ENCODE measurements at regions not wholly inside any gene's neighbourhood (a gene's known extent, or its start where the extent isn't known, plus 50 kb on each side); places are given as distances from the start of the nearest gene placed in this dataset.

DNA sequence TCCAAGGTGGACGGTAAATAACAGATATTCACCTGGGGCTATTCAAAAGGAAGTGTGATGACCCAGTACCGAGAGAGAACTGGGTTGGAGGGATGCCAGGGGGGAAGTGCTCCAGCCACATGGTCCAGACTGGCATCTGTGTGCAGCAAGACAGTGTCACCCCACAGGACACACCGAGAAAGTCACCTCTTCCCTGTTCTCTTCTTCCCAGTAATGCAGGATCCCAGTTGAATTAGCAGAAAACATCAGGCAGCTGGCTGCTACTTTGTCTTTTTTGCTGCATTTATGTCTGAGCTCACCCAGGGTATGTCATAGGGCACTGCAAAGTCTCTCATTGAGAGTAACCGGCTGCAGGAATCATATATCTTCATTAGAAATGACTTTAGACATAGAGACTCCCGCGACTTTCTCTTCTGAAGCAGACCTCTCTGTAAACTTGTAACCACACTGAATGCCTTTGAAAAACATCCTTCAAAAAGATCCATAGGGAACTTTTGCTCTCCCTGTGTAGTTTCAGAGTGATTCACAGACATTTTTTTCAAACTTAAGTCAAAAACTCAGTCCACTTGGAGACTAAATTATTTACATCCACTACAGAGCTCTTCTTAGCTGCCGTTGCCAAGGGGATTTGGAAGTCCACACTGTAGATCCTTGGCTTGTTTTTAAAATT lies 609.0 kb upstream of the DPP6 start:
- DNase-seq (peak in 2 of 3 donors; percentile 2 to 3), ATAC-seq (ENCODE audit: insufficient read depth, low FRiP score) (no peak)
- Histone ChIP-seq H3K27ac (ENCODE audit: low read depth in 1 of 2, low read length in 1 of 2) (no peak overlapping the region), H3K9me3 (ENCODE audit: control insufficient read depth in 4 of 4, insufficient read depth in 3 of 4, low read length in 3 of 4) (peaks cover 0 to 2% (median 0%) of the 10 kb centered on the region in 4 donors), H3K4me3 (no peak overlapping the region), H3K27me3 (ENCODE audit: control insufficient read depth in 3 of 3, insufficient read depth in 3 of 3, low read length in 2 of 3) (no peaks in the 10 kb centered on the region), H3K9ac (ENCODE audit: insufficient read depth in 1 of 2, low read length in 2 of 2) (no peak overlapping the region), H3K36me3 (ENCODE audit: control insufficient read depth in 4 of 4, insufficient read depth in 4 of 4, low read length in 4 of 4) (no peaks in the 10 kb centered on the region), H3K4me1 (ENCODE audit: control insufficient read depth in 5 of 5, insufficient read depth in 5 of 5, low read length in 5 of 5) (no peaks in the 10 kb centered on the region)
- TF ChIP-seq CTCF (IDR thresholded peaks at IDR 0.05; ENCODE audit: control extremely low read depth, extremely low read depth) = no peak
- 49 to 59% methylated on average over 7 of the region's 7 CpGs for WGBS, 2 donors

- Histone ChIP-seq H3K27me3 (ENCODE audit: control insufficient read depth in 3 of 3, insufficient read depth in 3 of 3, low read length in 2 of 3) (no peaks in the 10 kb centered on the region), H3K4me3 (no peak overlapping the region), H3K4me1 (ENCODE audit: control insufficient read depth in 5 of 5, insufficient read depth in 5 of 5, low read length in 5 of 5) (no peaks in the 10 kb centered on the region), H3K36me3 (ENCODE audit: control insufficient read depth in 4 of 4, insufficient read depth in 4 of 4, low read length in 4 of 4) (no peaks in the 10 kb centered on the region), H3K9me3 (ENCODE audit: control insufficient read depth in 4 of 4, insufficient read depth in 3 of 4, low read length in 3 of 4) (peaks cover 0 to 2% (median 0%) of the 10 kb centered on the region in 4 donors), H3K27ac (ENCODE audit: low read depth in 1 of 2, low read length in 1 of 2) (no peak overlapping the region), H3K9ac (ENCODE audit: insufficient read depth in 1 of 2, low read length in 2 of 2) (no peak overlapping the region)
- WGBS, 2 donors = 75 to 86% methylated on average over 8 of the region's 8 CpGs
- no peak for TF ChIP-seq CTCF (IDR thresholded peaks at IDR 0.05; ENCODE audit: control extremely low read depth, extremely low read depth)
- no peak for DNase-seq
- no peak for ATAC-seq (ENCODE audit: insufficient read depth, low FRiP score)
Observed at GRCh38 chr7:153444641-153445040, 607.6 kb upstream of the DPP6 start.

GRCh38 chr7:153445641-153446040 lies 606.6 kb upstream of the DPP6 start:
- DNase-seq (no peak), ATAC-seq (ENCODE audit: insufficient read depth, low FRiP score) (no peak)
- Histone ChIP-seq H3K27ac (ENCODE audit: low read depth in 1 of 2, low read length in 1 of 2) (no peak overlapping the region), H3K36me3 (ENCODE audit: control insufficient read depth in 4 of 4, insufficient read depth in 4 of 4, low read length in 4 of 4) (no peaks in the 10 kb centered on the region), H3K4me3 (no peak overlapping the region), H3K9me3 (ENCODE audit: control insufficient read depth in 4 of 4, insufficient read depth in 3 of 4, low read length in 3 of 4) (peaks cover 0 to 2% (median 0%) of the 10 kb centered on the region in 4 donors), H3K4me1 (ENCODE audit: control insufficient read depth in 5 of 5, insufficient read depth in 5 of 5, low read length in 5 of 5) (no peaks in the 10 kb centered on the region), H3K27me3 (ENCODE audit: control insufficient read depth in 3 of 3, insufficient read depth in 3 of 3, low read length in 2 of 3) (no peaks in the 10 kb centered on the region), H3K9ac (ENCODE audit: insufficient read depth in 1 of 2, low read length in 2 of 2) (no peak overlapping the region)
- WGBS, 2 donors = 82 to 89% methylated on average over 5 of the region's 5 CpGs
- no peak for TF ChIP-seq CTCF (IDR thresholded peaks at IDR 0.05; ENCODE audit: control extremely low read depth, extremely low read depth)

- Histone ChIP-seq H3K36me3 (ENCODE audit: control insufficient read depth in 4 of 4, insufficient read depth in 4 of 4, low read length in 4 of 4) (no peaks in the 10 kb centered on the region), H3K27me3 (ENCODE audit: control insufficient read depth in 3 of 3, insufficient read depth in 3 of 3, low read length in 2 of 3) (no peaks in the 10 kb centered on the region), H3K9ac (ENCODE audit: insufficient read depth in 1 of 2, low read length in 2 of 2) (no peak overlapping the region), H3K27ac (ENCODE audit: low read depth in 1 of 2, low read length in 1 of 2) (no peak overlapping the region), H3K9me3 (ENCODE audit: control insufficient read depth in 4 of 4, insufficient read depth in 3 of 4, low read length in 3 of 4) (peaks cover 0 to 2% (median 0%) of the 10 kb centered on the region in 4 donors), H3K4me3 (no peak overlapping the region), H3K4me1 (ENCODE audit: control insufficient read depth in 5 of 5, insufficient read depth in 5 of 5, low read length in 5 of 5) (no peaks in the 10 kb centered on the region)
- WGBS, 2 donors = 54 to 87% methylated on average over 2 of the region's 2 CpGs
- ATAC-seq (ENCODE audit: insufficient read depth, low FRiP score) (no peak), DNase-seq (no peak)
- no peak for TF ChIP-seq CTCF (IDR thresholded peaks at IDR 0.05; ENCODE audit: control extremely low read depth, extremely low read depth)
Observed at GRCh38 chr7:153446490-153446889, 605.7 kb upstream of the DPP6 start.

All from lung (tissue), 11 donors.